Parathyroid adenoma (tissue), 2 donors: ENCODE measurements at regions not wholly inside any gene's neighbourhood (a gene's known extent, or its start where the extent isn't known, plus 50 kb on each side); places are given as distances from the start of the nearest gene placed in this dataset.

ENCODE experiments used
- H2AFZ ChIP-seq: fragments of 300-600 bp; sonication (generic); one replicate; pipeline ENCODE4 v1.7.0; 2017; ENCODE audit warnings: antibody characterized with exemption, mild to moderate bottlenecking
- H3K27ac ChIP-seq: fragments of 300-600 bp; sonication (generic); one replicate; pipeline ENCODE4 v1.7.0; 2017
- H3K27me3 ChIP-seq: fragments of 300-600 bp; sonication (generic); one replicate; pipeline ENCODE4 v1.7.0; 2017; ENCODE audit warnings: low read length; ENCODE audit not compliant: control insufficient read depth, insufficient read depth
- H3K36me3 ChIP-seq: fragments of 300-600 bp; sonication (generic); one replicate; pipeline ENCODE4 v1.7.0; 2017; ENCODE audit warnings: low read length; ENCODE audit not compliant: control insufficient read depth, insufficient read depth
- H3K4me1 ChIP-seq: fragments of 300-600 bp; sonication (generic); one replicate; pipeline ENCODE4 v1.7.0; 2017; ENCODE audit warnings: control low read depth
- H3K4me2 ChIP-seq: fragments of 300-600 bp; sonication (generic); one replicate; pipeline ENCODE4 v1.7.0; 2017; ENCODE audit warnings: low read length
- H3K4me3 ChIP-seq: fragments of 300-600 bp; sonication (generic); one replicate; pipeline ENCODE4 v1.7.0; 2017; ENCODE audit warnings: low read depth, low read length
- H3K79me2 ChIP-seq: fragments of 300-600 bp; sonication (generic); one replicate; pipeline ENCODE4 v1.7.0; 2017; ENCODE audit warnings: control low read depth
- H3K9ac ChIP-seq: fragments of 300-600 bp; sonication (generic); one replicate; pipeline ENCODE4 v1.7.0; 2017; ENCODE audit warnings: mild to moderate bottlenecking
- H3K9me3 ChIP-seq: fragments of 300-600 bp; sonication (generic); one replicate; pipeline ENCODE4 v1.7.0; 2017; ENCODE audit warnings: low read length; ENCODE audit not compliant: control insufficient read depth
- TF ChIP-seq, protein P1 (sequence below): fragments of 300-600 bp; sonication (generic); IDR thresholded peaks from one replicate; pipeline ENCODE4 v1.7.0; 2017; ENCODE audit warnings: antibody characterized with exemption, mild to moderate bottlenecking
- donor health status: primary hyperparathyroidism.

DNA sequence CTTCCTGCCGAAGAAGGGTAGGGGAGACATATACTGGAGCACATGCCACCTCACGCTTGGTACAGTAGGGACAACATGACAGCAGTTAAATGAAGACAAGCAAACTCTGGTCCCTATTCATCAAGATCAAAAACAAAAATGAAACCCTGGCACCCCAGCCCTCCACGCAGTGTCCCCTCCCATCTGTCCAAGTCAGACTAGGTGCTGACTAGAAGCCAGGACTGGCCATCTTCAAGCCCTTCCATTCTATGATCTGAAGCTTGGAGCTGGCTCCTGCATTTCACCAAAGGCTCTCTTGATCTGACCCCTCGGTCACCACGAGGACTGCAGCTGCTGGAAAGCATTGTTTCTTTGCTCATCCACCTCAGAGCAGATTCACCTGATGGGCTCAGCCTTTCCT is 158.9 kb upstream of the GGTLC1 start:
- H3K27ac ChIP-seq, result no peak overlapping the region
- no peaks in the 10 kb centered on the region for H3K9me3 ChIP-seq
- H3K4me2 ChIP-seq, result no peak overlapping the region
- H3K79me2 ChIP-seq, result no peaks in the 10 kb centered on the region
- TF ChIP-seq, protein P1, sequence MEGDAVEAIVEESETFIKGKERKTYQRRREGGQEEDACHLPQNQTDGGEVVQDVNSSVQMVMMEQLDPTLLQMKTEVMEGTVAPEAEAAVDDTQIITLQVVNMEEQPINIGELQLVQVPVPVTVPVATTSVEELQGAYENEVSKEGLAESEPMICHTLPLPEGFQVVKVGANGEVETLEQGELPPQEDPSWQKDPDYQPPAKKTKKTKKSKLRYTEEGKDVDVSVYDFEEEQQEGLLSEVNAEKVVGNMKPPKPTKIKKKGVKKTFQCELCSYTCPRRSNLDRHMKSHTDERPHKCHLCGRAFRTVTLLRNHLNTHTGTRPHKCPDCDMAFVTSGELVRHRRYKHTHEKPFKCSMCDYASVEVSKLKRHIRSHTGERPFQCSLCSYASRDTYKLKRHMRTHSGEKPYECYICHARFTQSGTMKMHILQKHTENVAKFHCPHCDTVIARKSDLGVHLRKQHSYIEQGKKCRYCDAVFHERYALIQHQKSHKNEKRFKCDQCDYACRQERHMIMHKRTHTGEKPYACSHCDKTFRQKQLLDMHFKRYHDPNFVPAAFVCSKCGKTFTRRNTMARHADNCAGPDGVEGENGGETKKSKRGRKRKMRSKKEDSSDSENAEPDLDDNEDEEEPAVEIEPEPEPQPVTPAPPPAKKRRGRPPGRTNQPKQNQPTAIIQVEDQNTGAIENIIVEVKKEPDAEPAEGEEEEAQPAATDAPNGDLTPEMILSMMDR, result no peak
- H3K36me3 ChIP-seq, result no peaks in the 10 kb centered on the region
- H3K27me3 ChIP-seq, result no peaks in the 10 kb centered on the region
- H3K4me1 ChIP-seq, result no peaks in the 10 kb centered on the region
- H3K4me3 ChIP-seq, result no peak overlapping the region
- no peak overlapping the region for H2AFZ ChIP-seq
- no peak overlapping the region for H3K9ac ChIP-seq

DNA sequence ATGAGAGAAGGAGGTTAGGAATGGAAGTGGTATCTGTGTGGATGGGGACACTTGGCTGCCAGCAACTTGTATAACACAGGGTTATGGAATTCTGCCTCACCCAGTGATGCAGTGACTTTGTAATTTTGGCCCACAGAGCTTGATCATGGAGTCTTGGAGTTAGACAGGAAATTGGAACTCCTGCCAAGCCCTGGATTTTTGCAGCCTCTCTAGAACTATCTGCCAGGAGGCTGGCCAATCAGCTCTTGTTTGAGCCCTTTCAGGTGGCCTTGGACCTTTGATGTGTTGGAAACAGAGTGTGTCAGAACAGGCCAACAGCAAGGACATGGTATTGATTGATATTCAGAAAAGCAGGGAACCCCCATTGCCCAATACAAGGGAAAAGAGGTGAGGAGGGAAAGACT is 157.7 kb upstream of the GGTLC1 start:
- H3K9me3 ChIP-seq, result no peaks in the 10 kb centered on the region
- no peaks in the 10 kb centered on the region for H3K27me3 ChIP-seq
- H3K4me2 ChIP-seq, result no peak overlapping the region
- no peak overlapping the region for H3K27ac ChIP-seq
- no peaks in the 10 kb centered on the region for H3K36me3 ChIP-seq
- H2AFZ ChIP-seq, result no peak overlapping the region
- no peak overlapping the region for H3K9ac ChIP-seq
- no peaks in the 10 kb centered on the region for H3K79me2 ChIP-seq
- no peaks in the 10 kb centered on the region for H3K4me1 ChIP-seq
- TF ChIP-seq, protein P1, result no peak
- H3K4me3 ChIP-seq, result no peak overlapping the region

DNA sequence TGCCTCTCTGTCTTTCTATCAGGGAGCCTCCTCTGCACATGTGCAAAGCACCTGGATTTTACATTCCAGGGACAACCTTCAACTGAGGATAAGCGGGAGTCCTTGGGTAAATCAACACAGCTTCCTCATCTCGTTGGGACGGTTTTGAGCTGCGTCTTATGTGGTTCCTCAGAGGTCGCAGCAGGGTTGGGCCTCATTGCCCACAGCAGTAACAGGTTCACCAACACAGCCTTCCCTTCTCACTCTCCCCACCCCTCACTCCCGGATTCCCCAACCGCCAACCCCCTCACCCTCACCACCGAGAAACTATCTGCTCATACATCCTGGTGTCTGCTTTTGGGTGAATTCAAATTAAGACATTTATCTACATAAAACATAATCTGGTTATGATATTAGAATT is 155.8 kb upstream of the GGTLC1 start:
- H3K4me2 ChIP-seq, result no peak overlapping the region
- no peaks in the 10 kb centered on the region for H3K4me1 ChIP-seq
- H3K27ac ChIP-seq, result no peak overlapping the region
- no peak overlapping the region for H2AFZ ChIP-seq
- H3K9ac ChIP-seq, result no peak overlapping the region
- H3K79me2 ChIP-seq, result no peaks in the 10 kb centered on the region
- no peaks in the 10 kb centered on the region for H3K36me3 ChIP-seq
- H3K27me3 ChIP-seq, result no peaks in the 10 kb centered on the region
- H3K4me3 ChIP-seq, result no peak overlapping the region
- TF ChIP-seq, protein P1, result no peak
- H3K9me3 ChIP-seq, result no peaks in the 10 kb centered on the region

DNA sequence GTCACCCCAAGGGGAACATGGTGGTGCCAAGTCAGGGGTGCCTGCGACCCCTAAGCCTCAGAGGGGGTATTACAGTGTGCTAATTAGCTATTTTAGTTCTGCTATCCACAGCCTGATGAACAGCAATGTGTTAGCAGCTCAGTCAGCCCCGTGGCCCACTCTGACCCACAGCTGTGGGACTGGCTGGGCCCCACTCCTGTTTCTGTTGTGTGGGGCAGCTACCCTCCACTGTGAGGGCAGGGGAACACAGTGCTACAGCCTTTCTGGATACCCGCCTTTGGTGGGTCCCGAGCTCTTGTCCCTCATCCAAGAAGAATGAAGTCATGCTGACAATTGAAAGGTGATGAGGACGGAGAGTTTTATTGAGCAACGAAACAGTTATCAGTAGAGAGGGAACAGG is 152.5 kb upstream of the GGTLC1 start:
- no peak overlapping the region for H2AFZ ChIP-seq
- TF ChIP-seq, protein P1, result no peak
- H3K9ac ChIP-seq, result no peak overlapping the region
- no peak overlapping the region for H3K4me2 ChIP-seq
- H3K9me3 ChIP-seq, result no peaks in the 10 kb centered on the region
- no peak overlapping the region for H3K27ac ChIP-seq
- no peaks in the 10 kb centered on the region for H3K36me3 ChIP-seq
- H3K79me2 ChIP-seq, result no peaks in the 10 kb centered on the region
- no peak overlapping the region for H3K4me3 ChIP-seq
- no peaks in the 10 kb centered on the region for H3K27me3 ChIP-seq
- H3K4me1 ChIP-seq, result no peaks in the 10 kb centered on the region

DNA sequence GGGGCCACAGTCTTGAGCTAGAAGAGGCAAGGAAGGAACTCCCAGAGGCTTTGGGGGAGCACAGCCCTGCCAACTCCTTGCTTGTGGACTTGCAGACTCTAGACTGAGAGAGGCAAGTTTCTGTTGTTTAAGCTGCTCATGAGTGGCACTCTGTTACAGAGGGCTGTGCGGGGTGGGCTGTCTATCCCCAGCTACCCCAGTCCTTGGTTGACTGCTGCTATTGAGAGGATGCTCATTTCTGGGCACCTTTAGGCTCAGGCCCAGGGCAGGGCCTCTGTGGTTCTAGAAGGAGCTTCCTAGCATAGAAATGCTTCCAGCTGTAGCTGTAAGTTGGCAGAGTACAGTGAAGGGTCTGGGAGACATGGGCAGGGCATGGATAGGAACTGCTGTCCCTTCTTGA is 151.3 kb upstream of the GGTLC1 start:
- no peaks in the 10 kb centered on the region for H3K36me3 ChIP-seq
- no peak overlapping the region for H3K27ac ChIP-seq
- no peak overlapping the region for H3K9ac ChIP-seq
- no peaks in the 10 kb centered on the region for H3K4me1 ChIP-seq
- no peaks in the 10 kb centered on the region for H3K79me2 ChIP-seq
- no peaks in the 10 kb centered on the region for H3K9me3 ChIP-seq
- H3K4me3 ChIP-seq, result no peak overlapping the region
- H3K4me2 ChIP-seq, result no peak overlapping the region
- no peaks in the 10 kb centered on the region for H3K27me3 ChIP-seq
- no peak overlapping the region for H2AFZ ChIP-seq
- TF ChIP-seq, protein P1, result no peak
